HT1080 (cell line): ENCODE measurements at regions not wholly inside any gene's neighbourhood (a gene's known extent, or its start where the extent isn't known, plus 50 kb on each side); places are given as distances from the start of the nearest gene placed in this dataset.

Experiments used
- DNase-seq: peaks from one replicate; pipeline ENCODE4 v3.0.0-alpha.2; 2015; ENCODE audit warnings: low read depth

GRCh38 chr17:77690271-77691161 is 268.0 kb upstream of the TNRC6C start:
- no peak for DNase-seq

GRCh38 chr17:77691216-77692085 is 267.1 kb upstream of the TNRC6C start:
- DNase-seq = no peak

- DNase-seq = peak; percentile 59
Measured at GRCh38 chr17:77692571-77693161, 265.8 kb upstream of the TNRC6C start.

- no peak for DNase-seq
Measured at GRCh38 chr17:77693301-77693700, 265.2 kb upstream of the TNRC6C start.

- DNase-seq = no peak
Measured at GRCh38 chr17:77693776-77694175, 264.7 kb upstream of the TNRC6C start.

DNA sequence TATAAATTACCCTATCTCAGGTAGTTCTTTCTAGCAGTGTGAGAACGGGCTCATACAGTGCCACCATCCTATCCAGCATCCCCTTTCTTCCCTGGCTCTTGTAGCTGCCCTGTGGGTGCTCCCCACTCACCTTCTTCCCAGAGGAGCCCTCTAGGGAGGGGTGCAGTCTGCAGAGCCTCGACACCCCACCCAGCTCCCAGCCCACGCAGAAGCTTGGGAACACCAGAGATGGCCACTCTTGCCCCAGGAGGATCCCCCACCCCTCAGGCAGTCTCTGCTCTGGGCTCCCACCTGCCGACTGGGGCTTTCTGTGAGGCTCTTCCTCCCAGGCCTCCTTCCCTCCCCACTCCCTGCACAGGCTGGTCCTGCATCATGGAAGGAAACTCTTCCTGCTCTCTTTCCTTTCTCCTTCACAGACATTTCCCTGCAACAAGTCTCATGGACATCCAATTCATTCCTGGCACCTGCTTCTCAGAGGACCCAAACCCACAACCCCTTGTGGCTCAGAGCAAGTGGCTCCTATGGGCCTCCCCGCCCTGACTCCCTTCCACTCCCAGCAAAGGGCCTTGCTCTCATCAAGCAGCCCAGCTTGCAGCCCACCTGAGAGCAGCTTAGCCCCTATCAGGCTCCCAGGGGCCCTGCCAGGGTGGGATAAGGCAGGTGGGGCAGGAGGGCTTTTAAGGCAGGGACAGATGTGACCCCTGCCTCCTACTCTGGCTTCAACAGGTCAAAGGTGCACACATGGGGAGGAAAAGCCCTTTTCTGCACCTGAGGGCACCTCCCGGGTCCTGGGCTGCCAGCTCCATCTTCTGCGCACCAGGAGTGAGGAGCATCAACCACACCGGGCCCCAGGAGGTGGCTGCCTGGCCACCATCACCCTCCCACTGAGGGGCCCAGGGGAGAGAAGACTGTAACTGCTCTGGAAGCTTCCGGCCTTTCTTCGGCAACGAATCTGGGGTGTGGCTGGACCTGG is 263.8 kb upstream of the TNRC6C start:
- no peak for DNase-seq

DNA sequence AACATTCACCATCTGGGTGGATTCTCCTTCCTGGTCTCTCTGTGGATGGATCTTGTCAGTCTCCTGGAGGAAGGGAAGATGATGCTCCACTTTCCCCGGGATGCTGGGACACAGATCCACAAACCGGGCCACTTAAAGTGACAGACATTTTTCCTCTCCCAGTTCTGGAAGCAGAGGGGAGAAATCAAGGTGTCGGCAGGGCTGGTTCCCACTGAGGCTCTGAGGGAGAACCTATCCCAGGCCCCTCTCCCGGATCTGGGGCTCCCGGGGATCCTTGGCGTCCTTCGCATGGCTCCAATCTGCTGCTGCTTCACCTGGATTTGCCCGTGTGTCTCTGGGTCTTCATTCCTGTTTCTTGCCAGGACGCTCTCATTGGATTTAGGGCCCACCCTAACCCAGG is 263.1 kb upstream of the TNRC6C start:
- no peak for DNase-seq

DNA sequence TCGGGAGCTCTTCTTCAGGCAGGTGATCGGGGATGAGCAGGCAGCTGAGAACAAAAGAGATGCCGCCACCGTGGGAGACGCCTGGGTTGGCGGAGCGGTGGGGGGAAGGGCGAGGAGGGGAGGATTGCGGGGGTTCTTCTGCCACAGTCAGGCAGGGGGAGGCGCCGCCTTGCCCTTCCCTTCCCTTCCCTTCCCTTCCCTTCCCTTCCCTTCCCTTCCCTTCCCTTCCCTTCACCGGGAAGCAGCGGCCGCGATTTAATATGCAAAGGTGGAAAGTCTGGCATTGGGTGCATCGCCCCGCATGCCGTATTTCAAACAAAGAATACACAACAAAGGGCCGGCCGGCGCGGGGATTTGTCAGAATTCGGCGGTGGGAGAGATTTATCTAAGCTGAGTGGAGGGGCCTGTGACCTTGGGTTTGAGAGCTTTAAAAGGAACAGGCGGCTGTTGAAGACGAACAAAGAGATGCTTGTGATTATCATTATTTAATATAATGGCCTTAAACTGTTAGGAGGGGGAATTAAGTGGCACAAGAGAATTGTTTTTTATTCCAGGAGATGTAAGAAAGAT is 262.3 kb upstream of the TNRC6C start:
- no peak for DNase-seq

GRCh38 chr17:77696721-77697460 is 261.6 kb upstream of the TNRC6C start:
- no peak for DNase-seq

DNA sequence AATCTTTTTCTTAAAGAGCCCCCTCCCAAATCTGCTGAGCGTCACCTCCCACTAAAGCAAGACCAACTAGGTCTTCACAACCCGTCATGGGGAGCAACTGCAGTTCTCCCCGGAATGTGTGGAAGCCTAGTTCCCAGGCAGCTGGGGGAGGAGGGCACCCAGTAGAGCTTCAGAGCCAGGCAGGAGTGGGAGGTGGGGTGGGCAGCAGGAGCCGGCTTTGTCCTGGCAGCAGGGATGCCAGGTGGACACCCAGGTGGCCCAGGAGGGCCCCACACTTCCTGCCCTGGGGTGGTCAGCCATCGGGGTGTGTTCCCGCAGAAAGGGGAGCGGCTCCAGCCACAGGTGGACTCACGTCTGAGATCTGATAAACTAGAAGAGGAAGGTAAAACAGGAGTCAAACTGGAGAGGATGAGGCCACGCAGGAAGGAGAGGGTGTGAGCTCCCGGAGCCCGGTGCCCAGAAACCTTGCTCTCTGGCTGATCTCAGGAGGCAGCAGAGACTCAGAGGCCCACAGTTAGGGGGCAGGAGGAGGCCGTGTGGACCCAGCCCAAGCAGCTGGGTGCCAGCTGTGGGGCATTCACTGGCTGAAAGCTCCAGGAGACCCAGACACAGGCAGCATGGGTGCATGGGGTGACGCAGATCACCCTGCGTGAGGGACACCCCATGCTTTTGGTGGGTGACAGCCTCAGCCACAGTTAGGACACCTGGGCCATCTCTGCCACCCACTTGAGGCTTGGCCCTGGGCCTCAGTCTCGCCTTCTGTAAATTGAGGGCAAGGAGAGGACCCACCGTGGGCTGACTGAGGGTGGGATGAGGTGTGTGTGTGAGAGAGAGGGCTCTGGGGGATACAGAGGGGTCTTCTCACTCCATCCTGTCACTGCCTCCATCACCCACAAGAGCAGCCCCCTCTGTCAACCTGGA is 260.8 kb upstream of the TNRC6C start:
- no peak for DNase-seq

GRCh38 chr17:77698903-77699623 is 259.4 kb upstream of the TNRC6C start:
- no peak for DNase-seq

DNA sequence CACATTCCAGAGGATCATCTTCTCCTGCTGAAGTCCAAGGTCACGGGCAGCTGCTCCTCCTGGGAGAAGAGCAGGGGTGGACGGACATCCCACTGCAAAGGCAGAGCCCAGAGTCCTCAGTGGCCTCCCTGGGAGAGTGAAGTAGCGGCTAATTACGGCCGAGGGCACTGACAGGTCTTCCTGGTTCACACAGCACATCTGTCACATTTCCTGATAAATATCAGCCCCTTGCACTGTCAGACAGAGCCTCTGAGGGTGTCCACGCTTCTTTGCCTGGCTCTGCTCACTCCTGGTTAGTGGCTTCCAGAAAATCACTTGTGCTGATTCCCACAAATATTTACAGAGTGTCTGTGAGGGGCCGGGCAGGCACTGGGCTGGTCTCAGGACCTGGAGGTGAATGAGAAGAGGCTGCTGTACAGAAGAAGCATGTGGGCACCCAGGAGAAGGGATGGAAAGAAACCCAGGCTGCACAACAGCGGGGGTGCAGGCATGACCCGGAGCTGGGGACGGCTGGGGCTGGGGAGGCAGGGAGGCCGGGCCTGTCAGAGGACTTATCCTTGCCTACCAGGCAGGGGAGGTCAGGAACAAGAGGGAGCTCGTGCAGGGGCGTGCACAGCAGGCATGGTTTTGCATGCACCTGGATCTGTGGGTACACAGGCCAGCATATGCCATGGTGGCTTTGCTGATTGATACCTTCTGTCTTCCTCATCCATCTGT is 258.2 kb upstream of the TNRC6C start:
- no peak for DNase-seq

DNA sequence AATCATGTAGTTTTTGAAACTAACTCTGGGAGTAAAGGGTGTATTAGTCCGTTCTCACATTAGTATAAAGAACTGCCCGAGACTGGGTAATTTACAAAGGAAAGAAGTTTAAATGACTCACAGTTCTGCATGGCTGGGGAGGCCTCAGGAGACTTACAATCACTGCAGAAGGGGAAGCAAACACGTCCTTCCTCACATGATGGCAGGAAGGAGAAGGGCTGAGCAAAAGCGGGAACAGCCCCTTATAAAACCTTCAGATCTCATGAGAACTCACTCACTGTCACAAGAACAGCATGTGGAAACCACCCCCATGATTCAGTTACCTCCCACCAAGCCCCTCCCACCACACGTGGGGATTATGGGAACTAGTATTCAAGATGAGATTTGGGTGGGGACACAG is 256.5 kb upstream of the TNRC6C start:
- DNase-seq = no peak

DNA sequence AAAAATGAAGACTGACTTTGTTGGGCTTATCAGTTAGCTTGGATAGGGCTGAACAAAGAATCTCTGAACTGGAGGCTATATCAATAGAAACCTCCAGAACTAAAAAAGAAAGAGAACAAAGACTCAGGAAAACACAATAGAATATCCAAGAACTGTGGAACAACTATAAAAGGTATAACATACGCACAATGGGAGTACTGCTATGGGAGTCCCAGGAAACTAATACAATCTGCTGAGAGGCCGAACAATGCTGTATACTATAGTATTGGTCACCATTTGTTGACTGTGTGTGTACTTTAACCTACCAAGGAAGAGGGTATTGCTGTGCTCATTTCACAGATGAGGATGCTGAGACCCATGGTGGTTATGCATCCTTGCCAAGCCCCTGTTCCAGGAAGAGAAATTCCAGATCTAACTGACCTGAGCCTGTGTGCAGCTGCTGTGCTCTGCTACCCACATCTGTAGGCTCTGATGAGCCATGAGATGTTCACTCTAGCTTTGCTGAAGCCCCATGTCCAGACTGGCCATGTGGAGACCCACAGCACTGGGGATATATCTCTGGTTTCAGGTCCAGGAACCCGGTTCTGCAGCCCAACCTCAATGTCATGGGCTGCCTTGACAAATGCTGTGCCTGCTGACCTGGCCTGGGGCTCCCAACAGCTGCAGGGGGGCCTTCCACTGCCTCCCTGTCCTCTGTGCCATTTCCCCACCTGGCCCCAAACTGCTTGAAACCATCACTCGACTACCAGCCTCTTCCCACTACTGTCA is 254.3 kb upstream of the TNRC6C start:
- DNase-seq = no peak

GRCh38 chr17:77706938-77707337 is 251.6 kb upstream of the TNRC6C start:
- no peak for DNase-seq

GRCh38 chr17:77707546-77707945 is 251.0 kb upstream of the TNRC6C start:
- no peak for DNase-seq

GRCh38 chr17:77708049-77708448 is 250.5 kb upstream of the TNRC6C start:
- DNase-seq = no peak
